ENCODE measurements at regions not wholly inside any gene's neighbourhood (a gene's known extent, or its start where the extent isn't known, plus 50 kb on each side); places are given as distances from the start of the nearest gene placed in this dataset.

DNA sequence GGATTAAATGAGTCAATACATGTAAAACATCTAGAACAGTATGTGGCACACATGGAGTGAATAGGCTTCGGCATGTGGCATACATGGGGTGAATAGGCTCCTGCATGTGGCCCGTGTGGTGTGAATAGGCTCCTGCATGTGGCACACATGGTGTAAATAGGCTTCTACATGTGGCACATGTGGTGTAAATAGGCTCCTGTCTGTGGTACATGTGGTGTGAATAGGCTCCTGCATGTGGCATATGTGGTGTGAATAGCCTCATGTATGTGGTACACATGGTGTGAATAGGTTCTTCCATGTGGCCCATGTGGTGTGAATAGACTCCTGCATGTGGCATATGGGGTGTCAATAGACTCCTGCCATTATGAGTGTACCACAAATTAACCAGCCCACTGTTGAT lies 219.1 kb upstream of the KIRREL3 start:
- no peak overlapping the region for H3K4me2 ChIP-seq
- no peak for ATAC-seq
- 0% methylated on average over 2 of the region's 2 CpGs for WGBS (ENCODE audit: missing lambda C conversion rate)
- DNase-seq (ENCODE audit: low read depth in 1 of 2, low spot score in 1 of 2), result no peak
- H3K27ac ChIP-seq, result no peak overlapping the region
- no peaks in the 10 kb centered on the region for H3K9me3 ChIP-seq
- no peak overlapping the region for H3K4me3 ChIP-seq
- no peaks in the 10 kb centered on the region for H3K4me1 ChIP-seq
- FAIRE-seq, result no peak
- TF ChIP-seq POLR2AphosphoS2 (conservative IDR thresholded peaks at IDR 0.05; ENCODE audit: low read length) (no peak), RFX5 (IDR thresholded peaks at IDR 0.05) (no peak), HOXA7 (CRISPR knock-in tag; IDR thresholded peaks at IDR 0.05) (no peak), ESRRA (IDR thresholded peaks at IDR 0.05; ENCODE audit: borderline replicate concordance, low read length) (no peak), JUN (IDR thresholded peaks at IDR 0.05) (no peak), CEBPB (IDR thresholded peaks at IDR 0.05) (no peak), NPAS2 (CRISPR knock-in tag; IDR thresholded peaks at IDR 0.05; ENCODE audit: borderline replicate concordance) (no peak), RCOR1 (IDR thresholded peaks at IDR 0.05; ENCODE audit: low read depth, low read length) (no peak), ZFP36 (IDR thresholded peaks at IDR 0.05; ENCODE audit: borderline replicate concordance, partially characterized antibody) (no peak)
- TF ChIP-seq, protein P1, sequence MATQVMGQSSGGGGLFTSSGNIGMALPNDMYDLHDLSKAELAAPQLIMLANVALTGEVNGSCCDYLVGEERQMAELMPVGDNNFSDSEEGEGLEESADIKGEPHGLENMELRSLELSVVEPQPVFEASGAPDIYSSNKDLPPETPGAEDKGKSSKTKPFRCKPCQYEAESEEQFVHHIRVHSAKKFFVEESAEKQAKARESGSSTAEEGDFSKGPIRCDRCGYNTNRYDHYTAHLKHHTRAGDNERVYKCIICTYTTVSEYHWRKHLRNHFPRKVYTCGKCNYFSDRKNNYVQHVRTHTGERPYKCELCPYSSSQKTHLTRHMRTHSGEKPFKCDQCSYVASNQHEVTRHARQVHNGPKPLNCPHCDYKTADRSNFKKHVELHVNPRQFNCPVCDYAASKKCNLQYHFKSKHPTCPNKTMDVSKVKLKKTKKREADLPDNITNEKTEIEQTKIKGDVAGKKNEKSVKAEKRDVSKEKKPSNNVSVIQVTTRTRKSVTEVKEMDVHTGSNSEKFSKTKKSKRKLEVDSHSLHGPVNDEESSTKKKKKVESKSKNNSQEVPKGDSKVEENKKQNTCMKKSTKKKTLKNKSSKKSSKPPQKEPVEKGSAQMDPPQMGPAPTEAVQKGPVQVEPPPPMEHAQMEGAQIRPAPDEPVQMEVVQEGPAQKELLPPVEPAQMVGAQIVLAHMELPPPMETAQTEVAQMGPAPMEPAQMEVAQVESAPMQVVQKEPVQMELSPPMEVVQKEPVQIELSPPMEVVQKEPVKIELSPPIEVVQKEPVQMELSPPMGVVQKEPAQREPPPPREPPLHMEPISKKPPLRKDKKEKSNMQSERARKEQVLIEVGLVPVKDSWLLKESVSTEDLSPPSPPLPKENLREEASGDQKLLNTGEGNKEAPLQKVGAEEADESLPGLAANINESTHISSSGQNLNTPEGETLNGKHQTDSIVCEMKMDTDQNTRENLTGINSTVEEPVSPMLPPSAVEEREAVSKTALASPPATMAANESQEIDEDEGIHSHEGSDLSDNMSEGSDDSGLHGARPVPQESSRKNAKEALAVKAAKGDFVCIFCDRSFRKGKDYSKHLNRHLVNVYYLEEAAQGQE (IDR thresholded peaks at IDR 0.05), result no peak
- TF ChIP-seq, protein P2, sequence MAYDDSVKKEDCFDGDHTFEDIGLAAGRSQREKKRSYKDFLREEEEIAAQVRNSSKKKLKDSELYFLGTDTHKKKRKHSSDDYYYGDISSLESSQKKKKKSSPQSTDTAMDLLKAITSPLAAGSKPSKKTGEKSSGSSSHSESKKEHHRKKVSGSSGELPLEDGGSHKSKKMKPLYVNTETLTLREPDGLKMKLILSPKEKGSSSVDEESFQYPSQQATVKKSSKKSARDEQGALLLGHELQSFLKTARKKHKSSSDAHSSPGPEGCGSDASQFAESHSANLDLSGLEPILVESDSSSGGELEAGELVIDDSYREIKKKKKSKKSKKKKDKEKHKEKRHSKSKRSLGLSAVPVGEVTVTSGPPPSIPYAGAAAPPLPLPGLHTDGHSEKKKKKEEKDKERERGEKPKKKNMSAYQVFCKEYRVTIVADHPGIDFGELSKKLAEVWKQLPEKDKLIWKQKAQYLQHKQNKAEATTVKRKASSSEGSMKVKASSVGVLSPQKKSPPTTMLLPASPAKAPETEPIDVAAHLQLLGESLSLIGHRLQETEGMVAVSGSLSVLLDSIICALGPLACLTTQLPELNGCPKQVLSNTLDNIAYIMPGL (CRISPR knock-in tag; IDR thresholded peaks at IDR 0.05; ENCODE audit: borderline replicate concordance), result no peak
- TF ChIP-seq, protein P3, sequence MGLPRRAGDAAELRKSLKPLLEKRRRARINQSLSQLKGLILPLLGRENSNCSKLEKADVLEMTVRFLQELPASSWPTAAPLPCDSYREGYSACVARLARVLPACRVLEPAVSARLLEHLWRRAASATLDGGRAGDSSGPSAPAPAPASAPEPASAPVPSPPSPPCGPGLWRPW (IDR thresholded peaks at IDR 0.05), result no peak
- ChIA-PET CTCF (no interaction called here), POLR2A (no interaction called here)

DNA sequence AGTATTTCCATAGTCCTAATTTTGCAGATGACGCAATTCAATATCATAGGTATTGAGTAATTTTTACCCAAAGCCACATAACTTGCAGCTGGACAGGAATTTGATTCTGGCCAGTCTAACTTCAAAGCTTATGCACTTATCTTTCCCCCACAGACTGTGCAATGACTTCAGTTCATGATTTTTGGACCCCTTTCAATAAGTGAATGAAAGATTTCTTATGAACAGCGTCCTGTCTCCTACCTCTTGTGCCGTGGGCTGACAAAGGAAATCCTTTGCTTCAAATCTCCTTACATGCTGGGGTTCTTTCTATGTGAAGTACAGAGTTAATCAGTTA lies 217.7 kb upstream of the KIRREL3 start:
- H3K4me3 ChIP-seq, result no peak overlapping the region
- WGBS (ENCODE audit: missing lambda C conversion rate), result 30% methylated on average over 3 of the region's 3 CpGs
- FAIRE-seq (no peak), ATAC-seq (no peak), DNase-seq (ENCODE audit: low read depth in 1 of 2, low spot score in 1 of 2) (no peak)
- no peaks in the 10 kb centered on the region for H3K4me1 ChIP-seq
- ChIA-PET POLR2A (no interaction called here), CTCF (no interaction called here)
- H3K4me2 ChIP-seq, result no peak overlapping the region
- H3K27ac ChIP-seq, result no peak overlapping the region
- no peaks in the 10 kb centered on the region for H3K9me3 ChIP-seq
- TF ChIP-seq, protein P4, sequence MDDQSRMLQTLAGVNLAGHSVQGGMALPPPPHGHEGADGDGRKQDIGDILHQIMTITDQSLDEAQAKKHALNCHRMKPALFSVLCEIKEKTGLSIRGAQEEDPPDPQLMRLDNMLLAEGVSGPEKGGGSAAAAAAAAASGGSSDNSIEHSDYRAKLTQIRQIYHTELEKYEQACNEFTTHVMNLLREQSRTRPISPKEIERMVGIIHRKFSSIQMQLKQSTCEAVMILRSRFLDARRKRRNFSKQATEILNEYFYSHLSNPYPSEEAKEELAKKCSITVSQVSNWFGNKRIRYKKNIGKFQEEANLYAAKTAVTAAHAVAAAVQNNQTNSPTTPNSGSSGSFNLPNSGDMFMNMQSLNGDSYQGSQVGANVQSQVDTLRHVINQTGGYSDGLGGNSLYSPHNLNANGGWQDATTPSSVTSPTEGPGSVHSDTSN (IDR thresholded peaks at IDR 0.05), result no peak
- no peak for TF ChIP-seq FOSB (CRISPR knock-in tag; IDR thresholded peaks at IDR 0.05)
- TF ChIP-seq NFE2L2 (conservative IDR thresholded peaks at IDR 0.05; ENCODE audit: low read length), result no peak

DNA sequence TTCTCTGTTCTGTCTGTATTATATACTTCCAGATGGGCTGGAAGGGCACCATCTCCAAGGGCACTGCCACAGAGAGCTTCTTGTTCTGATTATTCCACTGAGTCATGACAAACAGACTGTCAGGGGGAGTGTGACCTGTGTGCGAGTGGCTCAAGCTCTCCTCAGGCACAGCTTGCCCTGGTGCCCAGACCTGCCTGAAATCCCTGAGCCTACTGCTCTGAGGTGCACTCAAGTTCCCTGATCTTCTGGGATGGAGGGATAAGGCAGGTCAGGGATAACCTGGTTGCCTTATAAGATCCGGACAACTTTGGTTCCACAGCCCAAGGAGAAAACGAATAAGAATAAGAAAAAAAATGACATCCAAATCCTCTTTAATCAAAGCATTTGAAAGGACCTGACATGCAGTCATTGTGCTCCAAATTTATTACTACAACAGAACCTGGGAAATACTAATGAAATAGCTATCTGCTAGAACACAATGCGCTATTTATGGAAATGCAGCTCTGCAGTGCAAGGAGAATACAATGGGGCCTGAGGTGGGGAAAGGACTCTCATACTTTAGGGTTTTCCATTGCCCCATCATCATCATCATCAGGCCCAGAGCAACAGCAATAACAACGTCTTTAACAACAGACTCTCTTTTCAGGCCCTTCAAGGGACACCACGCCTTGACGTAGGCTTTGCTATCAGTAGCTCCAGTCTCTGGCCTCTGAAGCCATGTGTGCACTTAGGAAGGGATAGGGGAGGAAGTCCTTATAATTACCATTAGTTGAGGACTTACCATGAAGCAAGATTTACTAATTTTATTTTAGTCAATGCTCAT lies 217.1 kb upstream of the KIRREL3 start:
- H3K4me1 ChIP-seq, result no peaks in the 10 kb centered on the region
- POLR2A ChIA-PET, result no interaction called here
- ATAC-seq (no peak), DNase-seq (ENCODE audit: low read depth in 1 of 2, low spot score in 1 of 2) (no peak), FAIRE-seq (no peak)
- 33% methylated on average over 7 of the region's 7 CpGs for WGBS (ENCODE audit: missing lambda C conversion rate)
- no peak overlapping the region for H3K27ac ChIP-seq
- TF ChIP-seq TFCP2L1 (CRISPR knock-in tag; IDR thresholded peaks at IDR 0.05) (no peak), MYC (IDR thresholded peaks at IDR 0.05; ENCODE audit: borderline replicate concordance, low read length) (no peak), ZFP36 (IDR thresholded peaks at IDR 0.05; ENCODE audit: borderline replicate concordance, partially characterized antibody) (no peak), HEYL (CRISPR knock-in tag; IDR thresholded peaks at IDR 0.05) (no peak), EHF (CRISPR knock-in tag; IDR thresholded peaks at IDR 0.05) (no peak), HDAC2 (IDR thresholded peaks at IDR 0.05) (no peak)
- H3K4me2 ChIP-seq, result no peak overlapping the region
- H3K9me3 ChIP-seq, result no peaks in the 10 kb centered on the region
- no peak overlapping the region for H3K4me3 ChIP-seq
- CTCF ChIA-PET, result no interaction called here
